ENCODE measurements at regions not wholly inside any gene's neighbourhood (a gene's known extent, or its start where the extent isn't known, plus 50 kb on each side); places are given as distances from the start of the nearest gene placed in this dataset.

DNA sequence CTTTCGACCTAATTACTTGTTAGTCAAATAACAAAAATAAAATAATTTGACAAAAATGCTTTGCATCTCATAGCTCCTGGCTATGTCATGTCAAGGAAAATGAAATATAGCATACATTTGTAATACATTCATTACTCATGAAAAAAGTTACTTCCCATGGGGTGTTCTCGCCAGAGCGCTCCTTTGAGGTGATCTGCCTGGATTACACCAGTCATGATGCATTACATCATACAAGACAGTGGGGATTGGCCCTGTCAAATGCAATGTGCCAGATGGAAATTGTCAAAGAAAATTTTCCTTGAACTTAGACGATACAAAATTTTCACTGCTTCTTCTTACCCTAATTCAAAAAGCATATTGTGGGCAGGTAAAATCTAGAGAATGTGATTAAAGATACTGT, 215.6 kb upstream of the B3GALT2 start:
- in situ Hi-C loops (cut with MboI): no loop called here
- H3K79me2 ChIP-seq (ENCODE audit: control insufficient read depth, insufficient read depth, low read length): no peaks in the 10 kb centered on the region
- no peaks in the 10 kb centered on the region for H4K20me1 ChIP-seq (ENCODE audit: control insufficient read depth, insufficient read depth)
- ATAC-seq (no peak), FAIRE-seq (no peak), DNase-seq (ENCODE audit: low read depth, low spot score) (no peak)
- intact Hi-C loops (cut with micrococcal nuclease; ENCODE audit: unreplicated experiment): loop anchor here (10.0 kb wide), 2 partner anchors 217 to 353 kb away; partner anchors contain the start of gene B3GALT2
- no peak overlapping the region for H3K9ac ChIP-seq (ENCODE audit: control insufficient read depth, insufficient read depth, low read length)
- H3K27ac ChIP-seq (ENCODE audit: control insufficient read depth, insufficient read depth): no peak overlapping the region
- no peak overlapping the region for H2AFZ ChIP-seq (ENCODE audit: control insufficient read depth, low read depth, low read length)
- H3K4me2 ChIP-seq (ENCODE audit: control insufficient read depth, insufficient read depth): no peak overlapping the region
- no peaks in the 10 kb centered on the region for H3K4me1 ChIP-seq (ENCODE audit: control insufficient read depth, insufficient read depth, low read length)
- H3K9me3 ChIP-seq (replicated peaks; ENCODE audit: control insufficient read depth, insufficient read depth, low read length): no peaks in the 10 kb centered on the region
- BruUV-seq (replicated peaks): no TSS peak
- ChIA-PET POLR2A (no interaction called here), RAD21 (ENCODE audit: unreplicated experiment) (no interaction called here), SMC1A (ENCODE audit: uncharacterized antibody, unreplicated experiment) (interaction anchor here (1.0 to 1.5 kb wide), 2 partner anchors 12 to 924 kb away, joined by 3 read pairs; no protein-coding TSS in a partner anchor), CTCF (interaction anchor here (0.7 to 1.9 kb wide), 2 partner anchors 123 to 211 kb away, joined by 3 to 4 read pairs; no protein-coding TSS in a partner anchor)
- no peak for TF ChIP-seq YBX1 (IDR thresholded peaks at IDR 0.05)
- TF ChIP-seq PML (IDR thresholded peaks at IDR 0.05; ENCODE audit: low read length): no peak
- TF ChIP-seq SUZ12 (IDR thresholded peaks at IDR 0.05; ENCODE audit: unreplicated experiment): no peak
- no peak for TF ChIP-seq ATF7 (IDR thresholded peaks at IDR 0.05; ENCODE audit: low read depth)
- no peak for TF ChIP-seq MYC (IDR thresholded peaks at IDR 0.05; ENCODE audit: insufficient read depth, insufficient read length, insufficient replicate concordance, low read length, severe bottlenecking)
- no peak for TF ChIP-seq TARDBP (IDR thresholded peaks at IDR 0.05; ENCODE audit: borderline replicate concordance)
- TF ChIP-seq POU2F2 (IDR thresholded peaks at IDR 0.05; ENCODE audit: borderline replicate concordance, low read depth, low read length): no peak
- TF ChIP-seq, protein P1, sequence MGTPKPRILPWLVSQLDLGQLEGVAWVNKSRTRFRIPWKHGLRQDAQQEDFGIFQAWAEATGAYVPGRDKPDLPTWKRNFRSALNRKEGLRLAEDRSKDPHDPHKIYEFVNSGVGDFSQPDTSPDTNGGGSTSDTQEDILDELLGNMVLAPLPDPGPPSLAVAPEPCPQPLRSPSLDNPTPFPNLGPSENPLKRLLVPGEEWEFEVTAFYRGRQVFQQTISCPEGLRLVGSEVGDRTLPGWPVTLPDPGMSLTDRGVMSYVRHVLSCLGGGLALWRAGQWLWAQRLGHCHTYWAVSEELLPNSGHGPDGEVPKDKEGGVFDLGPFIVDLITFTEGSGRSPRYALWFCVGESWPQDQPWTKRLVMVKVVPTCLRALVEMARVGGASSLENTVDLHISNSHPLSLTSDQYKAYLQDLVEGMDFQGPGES (IDR thresholded peaks at IDR 0.05): no peak
- no peak for TF ChIP-seq EGR1 (IDR thresholded peaks at IDR 0.05; ENCODE audit: borderline replicate concordance in 1 of 2, low read depth in 2 of 2, low read length in 2 of 2)
- TF ChIP-seq, protein P2, sequence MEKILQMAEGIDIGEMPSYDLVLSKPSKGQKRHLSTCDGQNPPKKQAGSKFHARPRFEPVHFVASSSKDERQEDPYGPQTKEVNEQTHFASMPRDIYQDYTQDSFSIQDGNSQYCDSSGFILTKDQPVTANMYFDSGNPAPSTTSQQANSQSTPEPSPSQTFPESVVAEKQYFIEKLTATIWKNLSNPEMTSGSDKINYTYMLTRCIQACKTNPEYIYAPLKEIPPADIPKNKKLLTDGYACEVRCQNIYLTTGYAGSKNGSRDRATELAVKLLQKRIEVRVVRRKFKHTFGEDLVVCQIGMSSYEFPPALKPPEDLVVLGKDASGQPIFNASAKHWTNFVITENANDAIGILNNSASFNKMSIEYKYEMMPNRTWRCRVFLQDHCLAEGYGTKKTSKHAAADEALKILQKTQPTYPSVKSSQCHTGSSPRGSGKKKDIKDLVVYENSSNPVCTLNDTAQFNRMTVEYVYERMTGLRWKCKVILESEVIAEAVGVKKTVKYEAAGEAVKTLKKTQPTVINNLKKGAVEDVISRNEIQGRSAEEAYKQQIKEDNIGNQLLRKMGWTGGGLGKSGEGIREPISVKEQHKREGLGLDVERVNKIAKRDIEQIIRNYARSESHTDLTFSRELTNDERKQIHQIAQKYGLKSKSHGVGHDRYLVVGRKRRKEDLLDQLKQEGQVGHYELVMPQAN (conservative IDR thresholded peaks at IDR 0.05): no peak
- TF ChIP-seq, protein P3, sequence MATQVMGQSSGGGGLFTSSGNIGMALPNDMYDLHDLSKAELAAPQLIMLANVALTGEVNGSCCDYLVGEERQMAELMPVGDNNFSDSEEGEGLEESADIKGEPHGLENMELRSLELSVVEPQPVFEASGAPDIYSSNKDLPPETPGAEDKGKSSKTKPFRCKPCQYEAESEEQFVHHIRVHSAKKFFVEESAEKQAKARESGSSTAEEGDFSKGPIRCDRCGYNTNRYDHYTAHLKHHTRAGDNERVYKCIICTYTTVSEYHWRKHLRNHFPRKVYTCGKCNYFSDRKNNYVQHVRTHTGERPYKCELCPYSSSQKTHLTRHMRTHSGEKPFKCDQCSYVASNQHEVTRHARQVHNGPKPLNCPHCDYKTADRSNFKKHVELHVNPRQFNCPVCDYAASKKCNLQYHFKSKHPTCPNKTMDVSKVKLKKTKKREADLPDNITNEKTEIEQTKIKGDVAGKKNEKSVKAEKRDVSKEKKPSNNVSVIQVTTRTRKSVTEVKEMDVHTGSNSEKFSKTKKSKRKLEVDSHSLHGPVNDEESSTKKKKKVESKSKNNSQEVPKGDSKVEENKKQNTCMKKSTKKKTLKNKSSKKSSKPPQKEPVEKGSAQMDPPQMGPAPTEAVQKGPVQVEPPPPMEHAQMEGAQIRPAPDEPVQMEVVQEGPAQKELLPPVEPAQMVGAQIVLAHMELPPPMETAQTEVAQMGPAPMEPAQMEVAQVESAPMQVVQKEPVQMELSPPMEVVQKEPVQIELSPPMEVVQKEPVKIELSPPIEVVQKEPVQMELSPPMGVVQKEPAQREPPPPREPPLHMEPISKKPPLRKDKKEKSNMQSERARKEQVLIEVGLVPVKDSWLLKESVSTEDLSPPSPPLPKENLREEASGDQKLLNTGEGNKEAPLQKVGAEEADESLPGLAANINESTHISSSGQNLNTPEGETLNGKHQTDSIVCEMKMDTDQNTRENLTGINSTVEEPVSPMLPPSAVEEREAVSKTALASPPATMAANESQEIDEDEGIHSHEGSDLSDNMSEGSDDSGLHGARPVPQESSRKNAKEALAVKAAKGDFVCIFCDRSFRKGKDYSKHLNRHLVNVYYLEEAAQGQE (IDR thresholded peaks at IDR 0.05; ENCODE audit: low read depth, low read length): no peak
- H3K27me3 ChIP-seq (replicated peaks in 1 of 2; ENCODE audit: control insufficient read depth in 2 of 2, insufficient read depth in 2 of 2, low read length in 1 of 2): no peaks in the 10 kb centered on the region
- 54% methylated on average over 4 of the region's 4 CpGs for WGBS (ENCODE audit: insufficient coverage, insufficient replicate concordance, low lambda C conversion rate, missing lambda C conversion rate)
- no peak overlapping the region for H3K4me3 ChIP-seq
- no peaks in the 10 kb centered on the region for H3K36me3 ChIP-seq (ENCODE audit: control insufficient read depth in 2 of 2, insufficient read depth in 2 of 2, low read length in 1 of 2)
